Ovary (tissue), 7 donors: ENCODE measurements at regions not wholly inside any gene's neighbourhood (a gene's known extent, or its start where the extent isn't known, plus 50 kb on each side); places are given as distances from the start of the nearest gene placed in this dataset.

Experiments used
- DNase-seq, 5 donors: peaks; one replicate each; pipeline ENCODE4 v3.0.0-alpha.2; 2019 to 2020
- H3K27ac ChIP-seq, 2 donors: fragments of 200-600 bp; one replicate each; pipeline versions ENCODE4 v1.5.1 to v1.8.0; 2019 to 2022
- H3K27me3 ChIP-seq: fragments of 200-600 bp; one replicate; pipeline ENCODE4 v1.8.0; 2022
- H3K36me3 ChIP-seq: fragments of 200-600 bp; sonication (generic); one replicate; pipeline ENCODE4 v1.5.1; 2019
- H3K4me1 ChIP-seq: one replicate; pipeline ENCODE4 v1.8.1; 2013; ENCODE audit warnings: mild to moderate bottlenecking, moderate library complexity; ENCODE audit not compliant: insufficient read depth
- H3K4me3 ChIP-seq: fragments of 200-600 bp; sonication (generic); one replicate; pipeline ENCODE4 v1.5.1; 2017
- H3K9me3 ChIP-seq, 2 donors: fragments of 200-600 bp in 1 of 2; sonication (generic) in 1 of 2; one replicate each; pipeline versions ENCODE4 v1.5.1 to v1.8.1; 2013 to 2019; ENCODE audit warnings: mild to moderate bottlenecking in 1 of 2, moderate library complexity in 1 of 2
- CTCF ChIP-seq, 3 donors: fragments of 450-650 bp in 2 of 3; fragments of 200-600 bp in 1 of 3; IDR thresholded peaks; one replicate each; pipeline versions ENCODE4 v1.5.1 to v1.8.0; 2016 to 2022; ENCODE audit warnings: antibody characterized with exemption in 3 of 3, mild to moderate bottlenecking in 1 of 3
- EP300 ChIP-seq: sonication (generic); formaldehyde crosslinking; IDR thresholded peaks from one replicate; pipeline ENCODE4 v1.6.1; 2017; ENCODE audit warnings: antibody characterized with exemption
- POLR2A ChIP-seq: fragments of 450-650 bp; IDR thresholded peaks from one replicate; pipeline ENCODE4 v1.6.1; 2017; ENCODE audit warnings: antibody characterized with exemption, mild to moderate bottlenecking, moderate library complexity
- WGBS, 3 donors: extraction: QIAGEN DNeasy Blood & Tissue Kit in 1 of 3; methylation state at CpG; one replicate each; pipeline versions ENCODE4 v1.1.5 to v1.1.7; 2013 to 2017; 5-methylcytosine and 5-hydroxymethylcytosine counted together
- intact Hi-C, 4 donors: fragments of 100-400 bp; cut with DNase I; formaldehyde crosslinking; loops; one replicate each; pipeline versions ENCODE4 v1.11.0 to v1.15.1; 2022 to 2023
- donor health status: DM: no; HTN: no; CAD: no; lungs with moderate emphysema.
- donor health status: DM: no; HTN: no; CAD: no.
- donor health status: Bipolar disorder and iron deficiency.
- donor health status: DM: no; HTN: no; CAD: no.
- donor health status: DM: yes; HTN: yes; CAD: no.

GRCh38 chr15:62452667-62453066 lies 287.6 kb upstream of the C2CD4B start:
- 78 to 90% (median 86%) methylated on average over 4 of the region's 4 CpGs for WGBS, 3 donors
- H3K36me3 ChIP-seq, result no peaks in the 10 kb centered on the region
- no peaks in the 10 kb centered on the region for H3K9me3 ChIP-seq
- TF ChIP-seq CTCF (IDR thresholded peaks at IDR 0.05) (no peak), EP300 (no peak), POLR2A (no peak)
- intact Hi-C loops, result no loop called here
- no peak overlapping the region for H3K4me3 ChIP-seq
- H3K4me1 ChIP-seq, result peaks cover 1% of the 10 kb centered on the region
- no peaks in the 10 kb centered on the region for H3K27me3 ChIP-seq
- H3K27ac ChIP-seq, result no peak overlapping the region
- DNase-seq, result no peak

GRCh38 chr15:62453375-62453774 lies 288.3 kb upstream of the C2CD4B start:
- H3K4me1 ChIP-seq, result peaks cover 1% of the 10 kb centered on the region
- no peaks in the 10 kb centered on the region for H3K9me3 ChIP-seq
- no peak overlapping the region for H3K4me3 ChIP-seq
- H3K27ac ChIP-seq, result no peak overlapping the region
- TF ChIP-seq CTCF (IDR thresholded peaks at IDR 0.05) (no peak), EP300 (no peak), POLR2A (no peak)
- DNase-seq, result no peak
- WGBS, 3 donors, result 42 to 63% (median 44%) methylated on average over 3 of the region's 3 CpGs
- no peaks in the 10 kb centered on the region for H3K36me3 ChIP-seq
- no peaks in the 10 kb centered on the region for H3K27me3 ChIP-seq
- intact Hi-C loops, result no loop called here

GRCh38 chr15:62453981-62454380 lies 288.9 kb upstream of the C2CD4B start:
- no peaks in the 10 kb centered on the region for H3K36me3 ChIP-seq
- DNase-seq, result no peak
- H3K27me3 ChIP-seq, result no peaks in the 10 kb centered on the region
- intact Hi-C loops, result no loop called here
- no peaks in the 10 kb centered on the region for H3K9me3 ChIP-seq
- TF ChIP-seq CTCF (IDR thresholded peaks at IDR 0.05), result no peak
- TF ChIP-seq EP300, result no peak
- TF ChIP-seq POLR2A, result no peak
- H3K27ac ChIP-seq, result no peak overlapping the region
- no peak overlapping the region for H3K4me3 ChIP-seq
- WGBS, 3 donors, result 46 to 50% (median 47%) methylated on average over 5 of the region's 5 CpGs
- peaks cover 1% of the 10 kb centered on the region for H3K4me1 ChIP-seq

- peaks cover 1% of the 10 kb centered on the region for H3K4me1 ChIP-seq
- intact Hi-C loops, result no loop called here
- WGBS, 3 donors, result 88 to 92% (median 92%) methylated on average over 6 of the region's 6 CpGs
Measured at GRCh38 chr15:62454567-62455172, 289.6 kb upstream of the C2CD4B start.

More at GRCh38 chr15:62454567-62455172, 289.6 kb upstream of the C2CD4B start:
- DNase-seq, result no peak
- Histone ChIP-seq H3K27me3 (no peaks in the 10 kb centered on the region), H3K9me3 (no peaks in the 10 kb centered on the region), H3K27ac (no peak overlapping the region), H3K4me3 (no peak overlapping the region), H3K36me3 (no peaks in the 10 kb centered on the region)
- TF ChIP-seq CTCF (IDR thresholded peaks at IDR 0.05), result no peak
- TF ChIP-seq EP300, result no peak
- TF ChIP-seq POLR2A, result no peak
